GM19463 (cell line): ENCODE measurements at regions not wholly inside any gene's neighbourhood (a gene's known extent, or its start where the extent isn't known, plus 50 kb on each side); places are given as distances from the start of the nearest gene placed in this dataset.
A peak's percentile ranks its signal among the peaks of the same experiment; 100 is the strongest.
"Not testable (repeated sequence)": the region's sequence is repeated elsewhere in the genome, so short reads cannot be mapped to it uniquely, and the experiment has no call there.

ENCODE experiments used
- ATAC-seq: cut with Tn5 transposase; IDR thresholded peaks from one replicate; pipeline ENCODE4 v1.9.1; 2021; ENCODE audit warnings: mild to moderate bottlenecking, moderate library complexity; ENCODE audit not compliant: unreplicated experiment

- ATAC-seq = peak; percentile 98
Measured at GRCh38 chr18:32884543-32884942, 111.7 kb upstream of the KLHL14 start.

GRCh38 chr18:32881009-32881408 lies 108.2 kb upstream of the KLHL14 start:
- no peak for ATAC-seq

DNA sequence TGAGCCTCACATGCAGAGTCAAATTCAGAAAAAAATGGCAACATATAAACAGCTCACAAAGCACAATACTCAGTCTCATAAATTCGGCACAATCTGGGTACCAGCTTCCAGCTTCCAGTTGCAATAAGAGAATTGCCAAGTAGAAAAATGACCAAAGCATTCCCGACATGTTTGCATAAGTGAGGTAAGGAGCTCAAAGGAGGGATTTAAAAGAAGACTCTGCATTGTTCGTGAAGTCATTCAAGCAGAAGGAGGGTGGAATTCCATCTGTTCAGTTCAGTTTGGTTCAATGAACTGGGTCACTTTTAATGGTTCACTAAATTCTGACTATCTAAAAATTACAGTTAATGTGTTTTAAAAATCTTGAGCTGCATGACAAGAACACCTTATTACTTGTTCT lies 106.7 kb upstream of the KLHL14 start:
- no peak for ATAC-seq

DNA sequence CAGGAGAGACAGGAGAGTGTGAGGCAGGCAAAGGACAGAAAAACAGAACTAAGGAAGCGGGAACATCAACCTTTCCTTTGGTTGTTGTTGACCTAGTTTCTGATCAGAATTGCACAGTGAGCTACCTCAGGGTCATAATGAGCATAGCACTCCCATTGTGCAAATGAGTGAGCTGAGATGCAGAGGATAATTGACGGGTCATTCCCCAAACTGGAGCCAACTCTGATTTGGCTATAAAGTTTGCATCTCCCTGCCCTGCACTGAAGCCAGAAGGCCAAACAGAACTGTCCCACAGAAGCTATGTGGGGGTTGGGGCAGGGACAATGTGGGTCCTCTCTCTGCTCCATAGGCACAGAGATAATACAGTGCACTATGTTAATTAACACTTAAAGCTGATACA lies 105.6 kb upstream of the KLHL14 start:
- ATAC-seq = no peak

- no peak for ATAC-seq
Measured at GRCh38 chr18:32877371-32877770, 104.5 kb upstream of the KLHL14 start.

GRCh38 chr18:32875625-32876024 lies 102.8 kb upstream of the KLHL14 start:
- no peak for ATAC-seq

DNA sequence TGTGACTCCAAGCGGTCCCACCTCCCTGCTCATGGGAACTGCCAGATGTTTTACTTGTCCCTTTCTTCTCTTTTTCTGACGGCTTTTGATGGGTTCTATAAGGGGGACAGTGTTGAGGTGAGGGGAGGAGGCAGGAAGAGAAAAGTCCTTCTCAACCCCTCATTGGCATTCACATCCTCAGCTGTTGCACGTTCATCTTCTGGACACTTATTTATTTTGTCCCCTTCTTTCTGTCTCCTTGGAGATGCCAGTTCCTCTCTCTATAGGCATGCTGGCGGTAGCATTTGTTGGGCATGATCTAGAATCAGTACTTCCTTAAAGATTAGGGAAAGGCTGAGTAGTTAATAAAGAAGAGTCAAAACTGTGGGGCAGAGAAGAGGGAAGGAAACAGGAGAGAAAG lies 99.0 kb upstream of the KLHL14 start:
- ATAC-seq = no peak

- no peak for ATAC-seq
Measured at GRCh38 chr18:32870611-32871010, 97.8 kb upstream of the KLHL14 start.

DNA sequence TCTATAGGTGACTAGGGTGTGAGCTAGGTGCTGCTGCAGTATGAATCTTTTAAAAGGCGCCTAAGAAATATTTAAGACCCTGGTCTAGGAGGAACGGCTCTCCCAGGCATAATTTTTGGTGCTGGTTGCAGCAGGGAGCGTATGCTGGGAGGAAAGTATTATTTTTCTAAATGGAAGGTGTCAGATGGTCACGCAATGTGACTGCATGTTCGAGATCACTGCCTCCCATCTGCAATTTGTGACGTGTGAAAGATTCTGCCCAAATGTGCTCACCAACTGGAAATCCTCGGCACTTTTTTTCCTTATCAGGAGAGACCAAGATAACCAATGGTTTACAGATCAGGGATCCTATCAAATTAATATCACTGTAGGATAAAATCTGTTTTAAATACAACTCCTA lies 95.6 kb upstream of the KLHL14 start:
- ATAC-seq = no peak

DNA sequence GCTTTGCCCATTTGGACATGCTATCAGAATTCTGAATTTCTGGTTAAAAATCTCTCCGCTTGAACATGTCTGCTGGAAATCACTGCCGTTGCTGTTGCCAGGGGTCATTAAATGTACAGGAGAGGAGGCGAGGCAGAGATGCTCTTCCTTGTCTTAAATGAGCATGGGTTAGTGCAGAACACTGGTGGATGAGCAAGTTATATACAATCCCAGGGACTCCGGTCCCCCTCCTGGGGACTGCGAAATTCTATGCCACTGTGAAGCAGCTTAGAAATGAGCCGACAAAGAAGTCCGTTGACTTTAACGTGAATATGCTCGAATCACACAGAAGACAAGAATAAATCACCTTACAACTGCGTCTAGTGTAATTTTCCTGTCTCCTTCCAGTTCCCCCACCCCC lies 95.1 kb upstream of the KLHL14 start:
- no peak for ATAC-seq

- ATAC-seq = no peak
Measured at GRCh38 chr18:32867330-32867729, 94.5 kb upstream of the KLHL14 start.

- ATAC-seq = not testable (repeated sequence)
Measured at GRCh38 chr18:32862031-32862430, 89.2 kb upstream of the KLHL14 start.

GRCh38 chr18:32851936-32852335 lies 79.1 kb upstream of the KLHL14 start:
- ATAC-seq = no peak

GRCh38 chr18:32848826-32849225 lies 76.0 kb upstream of the KLHL14 start:
- no peak for ATAC-seq

DNA sequence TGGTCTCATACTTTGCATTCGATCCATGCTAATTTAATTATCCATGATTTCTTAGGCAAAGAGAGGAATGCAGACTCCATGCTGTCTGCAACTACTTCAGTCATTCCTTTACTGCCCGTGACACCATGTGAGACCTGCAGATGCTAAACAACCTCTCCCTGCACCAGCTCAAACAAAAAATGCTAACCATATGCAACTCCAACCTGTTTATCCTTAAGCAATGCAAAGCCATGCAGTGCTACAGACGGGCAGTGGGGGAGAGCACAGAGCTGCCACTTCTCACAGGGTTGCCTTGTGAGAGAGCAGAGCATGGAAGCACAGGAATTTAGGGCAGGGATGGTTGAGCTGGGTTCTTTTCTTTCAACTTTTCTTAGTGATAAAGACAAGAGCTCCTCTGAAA lies 74.9 kb upstream of the KLHL14 start:
- ATAC-seq = no peak

DNA sequence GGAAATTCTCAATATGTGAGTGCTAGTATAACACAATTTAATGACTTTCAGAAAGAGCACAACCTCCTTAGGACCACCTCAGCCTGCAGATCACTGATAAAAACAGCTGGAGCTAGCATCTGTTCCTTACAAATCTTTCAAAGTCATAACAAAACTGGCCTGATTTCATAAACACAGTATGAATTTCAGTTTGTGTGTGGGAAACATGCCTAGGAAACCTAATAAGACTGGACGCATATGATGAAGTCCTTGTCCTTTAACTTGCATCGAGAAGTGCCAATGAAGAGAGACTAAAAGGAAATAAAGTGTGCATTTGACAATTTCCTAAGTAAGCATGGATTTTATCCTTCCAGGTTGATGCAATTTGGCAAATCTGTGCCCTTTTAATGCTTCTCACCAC lies 74.1 kb upstream of the KLHL14 start:
- no peak for ATAC-seq

- no peak for ATAC-seq
Measured at GRCh38 chr18:32840962-32841361, 68.1 kb upstream of the KLHL14 start.

DNA sequence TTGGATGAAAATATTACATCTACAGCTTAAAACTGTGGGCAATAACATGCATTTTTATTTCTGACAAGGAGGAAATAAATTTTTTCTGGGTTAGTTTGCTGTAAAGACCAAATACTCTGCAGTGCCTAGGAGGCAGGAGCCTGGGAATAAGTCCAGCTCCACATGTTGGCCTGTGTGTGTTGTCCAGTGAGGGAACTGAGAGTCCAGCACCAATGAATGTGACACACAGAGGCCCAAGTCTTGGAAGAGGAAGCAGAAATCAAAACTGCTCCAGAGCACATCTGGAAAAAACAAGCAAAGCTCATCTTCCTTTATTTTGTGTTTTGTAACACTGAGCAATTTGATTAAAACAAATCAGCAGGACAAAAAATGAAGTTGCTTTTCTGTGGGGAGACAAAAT lies 63.1 kb upstream of the KLHL14 start:
- ATAC-seq = no peak

DNA sequence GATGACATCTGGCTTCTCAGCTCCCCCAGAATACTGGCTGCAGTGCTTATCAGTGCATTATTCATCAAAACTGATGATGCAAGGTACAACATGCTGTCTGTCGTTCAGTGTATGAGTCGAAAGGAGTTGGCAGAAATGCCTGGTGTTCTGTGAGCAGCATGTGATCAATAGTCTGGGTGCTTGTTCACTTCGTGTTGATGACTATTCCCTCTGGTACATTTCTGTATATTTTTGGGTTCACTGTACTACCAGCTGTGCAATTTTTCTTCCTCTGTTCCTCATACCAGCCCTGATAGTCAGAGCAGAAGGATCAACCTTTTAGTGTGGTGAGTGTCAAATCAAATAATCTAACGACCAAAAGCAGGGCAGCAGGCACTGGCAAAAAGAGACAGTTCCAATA lies 59.0 kb upstream of the KLHL14 start:
- ATAC-seq = no peak

DNA sequence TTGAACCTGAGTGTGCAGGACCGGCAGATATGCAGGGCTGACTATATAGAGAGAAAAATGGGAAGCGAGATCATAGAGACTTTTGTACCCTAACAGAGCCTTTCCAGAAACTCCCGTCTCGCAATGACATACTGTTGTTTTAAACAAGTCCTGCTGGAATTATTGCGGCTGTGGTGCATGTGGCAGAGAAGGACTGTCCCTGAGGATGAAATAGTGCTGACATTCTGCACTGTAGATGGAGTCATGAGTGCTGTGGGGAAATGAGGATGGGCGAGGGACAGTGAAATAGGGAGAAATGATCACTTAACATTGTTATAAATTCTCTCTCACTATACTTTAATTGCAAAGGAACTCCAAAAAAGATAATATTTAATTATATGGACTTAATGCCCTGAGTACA lies 50.4 kb upstream of the KLHL14 start:
- ATAC-seq = no peak
